HEK293T (cell line): ENCODE measurements at regions not wholly inside any gene's neighbourhood (a gene's known extent, or its start where the extent isn't known, plus 50 kb on each side); places are given as distances from the start of the nearest gene placed in this dataset.

Experiments
- CTCF ChIA-PET: fragments of 350-600 bp; formaldehyde crosslinking; extraction: SDS; loops from one replicate; lab custom pipeline; 2021; ENCODE audit warnings: antibody characterized with exemption, inconsistent platforms; lab: Yijun Ruan, JAX
- POLR2A ChIA-PET: fragments of 350-600 bp; formaldehyde crosslinking; extraction: SDS; loops from one replicate; lab custom pipeline; 2020; ENCODE audit warnings: antibody characterized with exemption, inconsistent platforms; lab: Yijun Ruan, JAX
- DNase-seq: peaks from one replicate; pipeline ENCODE4 v3.0.0; 2012; ENCODE audit warnings: mixed read lengths; ENCODE audit errors: extremely low spot score
- ARNT ChIP-seq: fragments of 450-650 bp; IDR thresholded peaks from 2 replicates; pipeline ENCODE4 v1.6.1; 2017; ENCODE audit warnings: mild to moderate bottlenecking
- BHLHE40 ChIP-seq: fragments of 450-650 bp; IDR thresholded peaks from 2 replicates; pipeline ENCODE4 v1.6.1; 2016; ENCODE audit warnings: mild to moderate bottlenecking, moderate library complexity, borderline replicate concordance
- CTBP1 ChIP-seq: fragments of 450-650 bp; IDR thresholded peaks from 2 replicates; pipeline ENCODE4 v1.6.1; 2016; ENCODE audit warnings: borderline replicate concordance
- ELF4 ChIP-seq: fragments of 450-650 bp; IDR thresholded peaks from 2 replicates; pipeline ENCODE4 v1.6.1; 2017; ENCODE audit warnings: antibody characterized with exemption
- FOXA1 ChIP-seq: fragments of 450-650 bp; IDR thresholded peaks from 2 replicates; pipeline ENCODE4 v1.6.1; 2016; ENCODE audit warnings: mild to moderate bottlenecking
- FOXK2 ChIP-seq: fragments of 450-650 bp; IDR thresholded peaks from 2 replicates; pipeline ENCODE4 v1.6.1; 2016; ENCODE audit warnings: mild to moderate bottlenecking
- FOXM1 ChIP-seq: fragments of 450-650 bp; IDR thresholded peaks from 2 replicates; pipeline ENCODE4 v1.6.1; 2017; ENCODE audit warnings: mild to moderate bottlenecking, borderline replicate concordance
- HDGF ChIP-seq: fragments of 450-650 bp; IDR thresholded peaks from 2 replicates; pipeline ENCODE4 v1.6.1; 2017; ENCODE audit warnings: antibody characterized with exemption, borderline replicate concordance
- L3MBTL2 ChIP-seq: fragments of 450-650 bp; conservative IDR thresholded peaks from 2 replicates; pipeline ENCODE4 v1.6.1; 2016; ENCODE audit warnings: mild to moderate bottlenecking
- LEF1 ChIP-seq: fragments of 450-650 bp; IDR thresholded peaks from 2 replicates; pipeline ENCODE4 v1.6.1; 2017; ENCODE audit warnings: mild to moderate bottlenecking, borderline replicate concordance
- NFRKB ChIP-seq: fragments of 450-650 bp; IDR thresholded peaks from 2 replicates; pipeline ENCODE4 v1.6.1; 2016; ENCODE audit warnings: mild to moderate bottlenecking, moderate library complexity
- PKNOX1 ChIP-seq: fragments of 450-650 bp; IDR thresholded peaks from 2 replicates; pipeline ENCODE4 v1.6.1; 2016
- SP1 ChIP-seq: fragments of 450-650 bp; IDR thresholded peaks from 2 replicates; pipeline ENCODE4 v1.6.1; 2017
- SUZ12 ChIP-seq: fragments of 450-650 bp; IDR thresholded peaks from 2 replicates; pipeline ENCODE4 v1.6.1; 2016; ENCODE audit warnings: mild to moderate bottlenecking
- TARDBP ChIP-seq: fragments of 450-650 bp; IDR thresholded peaks from 2 replicates; pipeline ENCODE4 v1.6.1; 2016
- ZNF384 ChIP-seq: fragments of 450-650 bp; IDR thresholded peaks from 2 replicates; pipeline ENCODE4 v1.6.1; 2016

- CTCF ChIA-PET, result no interaction called here
- no peak for DNase-seq
- POLR2A ChIA-PET, result no interaction called here
- TF ChIP-seq ZNF384 (no peak), SUZ12 (no peak), ELF4 (no peak), ARNT (no peak)
Observed at GRCh38 chr18:67179726-67180125, 336.8 kb downstream of the DSEL start.

- DNase-seq, result no peak
- no peak for TF ChIP-seq NFRKB
- TF ChIP-seq CTBP1, result no peak
- no peak for TF ChIP-seq ARNT
- TF ChIP-seq TARDBP, result no peak
- no peak for TF ChIP-seq LEF1
- no peak for TF ChIP-seq PKNOX1
- no peak for TF ChIP-seq FOXA1
- no peak for TF ChIP-seq BHLHE40
- no peak for TF ChIP-seq SUZ12
- no peak for TF ChIP-seq FOXM1
- no peak for TF ChIP-seq ELF4
- TF ChIP-seq ZNF384, result no peak
- ChIA-PET POLR2A (no interaction called here), CTCF (interaction anchor here (0.7 kb wide), 2 partner anchors 25 to 510 kb away, joined by 3 read pairs; no protein-coding TSS in a partner anchor)
Observed at GRCh38 chr18:67159662-67160061, 356.9 kb downstream of the DSEL start.

DNA sequence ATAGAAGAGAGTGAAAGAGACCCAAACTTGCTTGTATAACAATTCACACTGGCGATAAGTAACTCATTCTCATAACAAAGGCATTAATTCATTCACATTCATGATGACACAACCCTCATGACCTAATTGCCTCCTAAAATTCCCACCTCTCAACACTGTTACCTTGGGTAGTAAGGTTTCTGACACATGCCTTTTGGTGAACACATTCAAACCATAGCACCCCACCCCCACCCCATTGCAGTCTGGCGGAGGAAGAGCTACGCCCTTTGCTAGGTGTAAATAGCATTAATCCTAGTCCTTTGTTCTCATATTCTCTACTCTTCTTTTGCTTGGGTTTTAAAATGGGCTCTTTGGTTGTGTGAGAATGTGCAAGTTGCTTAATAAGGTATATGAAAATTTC is 361.5 kb downstream of the DSEL start:
- no peak for DNase-seq
- no peak for TF ChIP-seq FOXK2
- TF ChIP-seq PKNOX1, result no peak
- no peak for TF ChIP-seq CTBP1
- no peak for TF ChIP-seq TARDBP
- TF ChIP-seq NFRKB, result no peak
- TF ChIP-seq SP1, result no peak
- TF ChIP-seq FOXA1, result no peak
- POLR2A ChIA-PET, result no interaction called here
- CTCF ChIA-PET, result no interaction called here

GRCh38 chr18:67151366-67151765 is 365.2 kb downstream of the DSEL start:
- CTCF ChIA-PET, result no interaction called here
- TF ChIP-seq FOXK2 (no peak), ELF4 (no peak), SP1 (no peak), CTBP1 (no peak), L3MBTL2 (no peak), LEF1 (no peak), FOXM1 (no peak), ARNT (no peak), ZNF384 (no peak), HDGF (no peak), PKNOX1 (no peak), SUZ12 (no peak), FOXA1 (no peak), TARDBP (no peak), NFRKB (no peak), BHLHE40 (no peak)
- POLR2A ChIA-PET, result no interaction called here
- no peak for DNase-seq

GRCh38 chr18:67145586-67146292 is 370.8 kb downstream of the DSEL start:
- no peak for DNase-seq
- TF ChIP-seq TARDBP, result no peak
- TF ChIP-seq NFRKB, result no peak
- TF ChIP-seq ZNF384, result no peak
- TF ChIP-seq FOXM1, result no peak
- no peak for TF ChIP-seq LEF1
- TF ChIP-seq SUZ12, result no peak
- no peak for TF ChIP-seq BHLHE40
- no peak for TF ChIP-seq ARNT
- TF ChIP-seq FOXK2, result no peak
- TF ChIP-seq L3MBTL2, result no peak
- TF ChIP-seq SP1, result no peak
- no peak for TF ChIP-seq HDGF
- no peak for TF ChIP-seq CTBP1
- no peak for TF ChIP-seq PKNOX1
- TF ChIP-seq ELF4, result no peak
- TF ChIP-seq FOXA1, result no peak
- CTCF ChIA-PET, result no interaction called here
- POLR2A ChIA-PET, result no interaction called here

DNA sequence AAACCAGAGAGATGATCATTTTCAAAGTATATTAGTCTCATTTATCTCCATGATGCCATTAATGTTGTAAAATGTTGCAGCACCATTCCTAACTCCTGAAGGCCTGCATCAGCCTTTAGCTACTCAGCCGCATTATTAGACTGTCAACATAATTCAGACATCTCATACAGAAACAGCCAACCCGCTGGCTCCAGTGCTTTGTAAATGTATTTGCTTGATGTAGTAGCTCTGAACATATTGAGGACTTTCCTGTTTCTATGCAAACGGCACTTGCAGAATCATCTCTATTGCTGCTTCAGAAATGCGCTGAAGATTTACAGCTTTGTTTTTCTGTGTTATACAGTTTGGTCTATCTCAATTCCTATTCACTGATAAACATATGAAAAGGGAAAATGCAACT is 372.2 kb downstream of the DSEL start:
- no peak for DNase-seq
- ChIA-PET POLR2A (no interaction called here), CTCF (no interaction called here)
- TF ChIP-seq ZNF384, result no peak
- no peak for TF ChIP-seq SUZ12
- TF ChIP-seq ARNT, result no peak
- no peak for TF ChIP-seq BHLHE40
- TF ChIP-seq HDGF, result no peak
- TF ChIP-seq NFRKB, result no peak
- TF ChIP-seq TARDBP, result no peak
- no peak for TF ChIP-seq FOXA1
- TF ChIP-seq CTBP1, result no peak
- no peak for TF ChIP-seq FOXM1
- TF ChIP-seq PKNOX1, result no peak
- no peak for TF ChIP-seq FOXK2
- no peak for TF ChIP-seq SP1
- TF ChIP-seq ELF4, result no peak
